ENCODE measurements at regions not wholly inside any gene's neighbourhood (a gene's known extent, or its start where the extent isn't known, plus 50 kb on each side); places are given as distances from the start of the nearest gene placed in this dataset.

- no peak overlapping the region for H3K27ac ChIP-seq
- intact Hi-C loops (cut with DNase I; ENCODE audit: low total_unique reads), result no loop called here
- TF ChIP-seq, protein P1, sequence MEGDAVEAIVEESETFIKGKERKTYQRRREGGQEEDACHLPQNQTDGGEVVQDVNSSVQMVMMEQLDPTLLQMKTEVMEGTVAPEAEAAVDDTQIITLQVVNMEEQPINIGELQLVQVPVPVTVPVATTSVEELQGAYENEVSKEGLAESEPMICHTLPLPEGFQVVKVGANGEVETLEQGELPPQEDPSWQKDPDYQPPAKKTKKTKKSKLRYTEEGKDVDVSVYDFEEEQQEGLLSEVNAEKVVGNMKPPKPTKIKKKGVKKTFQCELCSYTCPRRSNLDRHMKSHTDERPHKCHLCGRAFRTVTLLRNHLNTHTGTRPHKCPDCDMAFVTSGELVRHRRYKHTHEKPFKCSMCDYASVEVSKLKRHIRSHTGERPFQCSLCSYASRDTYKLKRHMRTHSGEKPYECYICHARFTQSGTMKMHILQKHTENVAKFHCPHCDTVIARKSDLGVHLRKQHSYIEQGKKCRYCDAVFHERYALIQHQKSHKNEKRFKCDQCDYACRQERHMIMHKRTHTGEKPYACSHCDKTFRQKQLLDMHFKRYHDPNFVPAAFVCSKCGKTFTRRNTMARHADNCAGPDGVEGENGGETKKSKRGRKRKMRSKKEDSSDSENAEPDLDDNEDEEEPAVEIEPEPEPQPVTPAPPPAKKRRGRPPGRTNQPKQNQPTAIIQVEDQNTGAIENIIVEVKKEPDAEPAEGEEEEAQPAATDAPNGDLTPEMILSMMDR (IDR thresholded peaks at IDR 0.05), result no peak
- TF ChIP-seq POLR2A (IDR thresholded peaks at IDR 0.05) (no peak), EP300 (IDR thresholded peaks at IDR 0.05) (no peak), POLR2AphosphoS5 (IDR thresholded peaks at IDR 0.05) (no peak)
Observed at GRCh38 chr4:175143116-175143515, 225.0 kb downstream of the ADAM29 start.

GRCh38 chr4:175146799-175147198 is 228.6 kb downstream of the ADAM29 start:
- no peak for TF ChIP-seq EP300 (IDR thresholded peaks at IDR 0.05)
- no peak for TF ChIP-seq POLR2AphosphoS5 (IDR thresholded peaks at IDR 0.05)
- TF ChIP-seq, protein P1 (IDR thresholded peaks at IDR 0.05), result no peak
- TF ChIP-seq POLR2A (IDR thresholded peaks at IDR 0.05), result no peak
- no peak overlapping the region for H3K27ac ChIP-seq
- WGBS, 5 donors, result 87 to 94% (median 93%) methylated on average over 13 to 14 of the region's 14 CpGs
- H3K27me3 ChIP-seq, result no peaks in the 10 kb centered on the region
- peaks cover 0 to 11% (median 3%) of the 10 kb centered on the region in 4 donors for H3K9me3 ChIP-seq
- no peaks in the 10 kb centered on the region for H3K36me3 ChIP-seq
- no peak overlapping the region for H3K4me3 ChIP-seq
- intact Hi-C loops (cut with DNase I; ENCODE audit: low total_unique reads), result no loop called here
- no peaks in the 10 kb centered on the region for H3K4me1 ChIP-seq
- DNase-seq, result no peak

More at GRCh38 chr4:175143116-175143515, 225.0 kb downstream of the ADAM29 start:
- H3K9me3 ChIP-seq, result peaks cover 0 to 6% (median 2%) of the 10 kb centered on the region in 4 donors
- H3K36me3 ChIP-seq, result no peaks in the 10 kb centered on the region
- no peak for DNase-seq
- H3K4me1 ChIP-seq, result no peaks in the 10 kb centered on the region
- no peak overlapping the region for H3K4me3 ChIP-seq
- no peaks in the 10 kb centered on the region for H3K27me3 ChIP-seq

- intact Hi-C loops (cut with DNase I; ENCODE audit: low total_unique reads), result no loop called here
- Histone ChIP-seq H3K36me3 (no peaks in the 10 kb centered on the region), H3K9me3 (peaks cover 0 to 11% (median 3%) of the 10 kb centered on the region in 4 donors), H3K27ac (no peak overlapping the region), H3K27me3 (no peaks in the 10 kb centered on the region), H3K4me3 (no peak overlapping the region), H3K4me1 (no peaks in the 10 kb centered on the region)
- no peak for TF ChIP-seq POLR2A (IDR thresholded peaks at IDR 0.05)
- TF ChIP-seq POLR2AphosphoS5 (IDR thresholded peaks at IDR 0.05), result no peak
- TF ChIP-seq EP300 (IDR thresholded peaks at IDR 0.05), result no peak
- TF ChIP-seq, protein P1 (IDR thresholded peaks at IDR 0.05), result no peak
- no peak for DNase-seq
- WGBS, 5 donors, result 87 to 94% (median 88%) methylated on average over 12 of the region's 12 CpGs
Observed at GRCh38 chr4:175147233-175147632, 229.1 kb downstream of the ADAM29 start.

GRCh38 chr4:175166020-175166419 is 247.9 kb downstream of the ADAM29 start:
- 81 to 90% (median 86%) methylated on average over 2 of the region's 2 CpGs for WGBS, 5 donors

More at GRCh38 chr4:175166020-175166419, 247.9 kb downstream of the ADAM29 start:
- Histone ChIP-seq H3K27ac (no peak overlapping the region), H3K4me1 (no peaks in the 10 kb centered on the region), H3K9me3 (no peaks in the 10 kb centered on the region), H3K4me3 (no peak overlapping the region), H3K36me3 (no peaks in the 10 kb centered on the region), H3K27me3 (no peaks in the 10 kb centered on the region)
- DNase-seq, result no peak
- intact Hi-C loops (cut with DNase I; ENCODE audit: low total_unique reads), result no loop called here
- TF ChIP-seq POLR2AphosphoS5 (IDR thresholded peaks at IDR 0.05), result no peak
- no peak for TF ChIP-seq POLR2A (IDR thresholded peaks at IDR 0.05)
- TF ChIP-seq EP300 (IDR thresholded peaks at IDR 0.05), result no peak
- TF ChIP-seq, protein P1 (IDR thresholded peaks at IDR 0.05), result no peak
